ENCODE measurements at regions not wholly inside any gene's neighbourhood (a gene's known extent, or its start where the extent isn't known, plus 50 kb on each side); places are given as distances from the start of the nearest gene placed in this dataset.

DNA sequence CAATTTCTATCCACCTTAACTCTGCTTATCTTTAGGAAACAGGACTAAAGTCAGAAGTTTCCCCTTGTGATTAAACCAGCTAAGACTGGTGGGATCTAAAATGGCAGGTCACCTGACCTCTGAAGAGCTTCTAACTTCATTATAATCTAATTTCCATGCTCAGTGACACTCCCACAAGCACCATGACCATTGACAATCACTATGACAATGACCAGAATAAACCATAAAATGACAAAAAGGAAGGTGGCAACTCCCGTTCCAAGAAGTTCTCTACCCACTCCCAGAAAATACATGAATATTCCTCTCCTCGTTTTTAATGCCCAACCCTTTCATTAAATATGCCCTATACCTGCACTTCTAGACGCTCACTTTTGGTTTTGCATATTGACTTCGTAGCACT lies 471.2 kb upstream of the CCDC54 start:
- no peaks in the 10 kb centered on the region for H3K9me3 ChIP-seq
- TF ChIP-seq, protein P1, sequence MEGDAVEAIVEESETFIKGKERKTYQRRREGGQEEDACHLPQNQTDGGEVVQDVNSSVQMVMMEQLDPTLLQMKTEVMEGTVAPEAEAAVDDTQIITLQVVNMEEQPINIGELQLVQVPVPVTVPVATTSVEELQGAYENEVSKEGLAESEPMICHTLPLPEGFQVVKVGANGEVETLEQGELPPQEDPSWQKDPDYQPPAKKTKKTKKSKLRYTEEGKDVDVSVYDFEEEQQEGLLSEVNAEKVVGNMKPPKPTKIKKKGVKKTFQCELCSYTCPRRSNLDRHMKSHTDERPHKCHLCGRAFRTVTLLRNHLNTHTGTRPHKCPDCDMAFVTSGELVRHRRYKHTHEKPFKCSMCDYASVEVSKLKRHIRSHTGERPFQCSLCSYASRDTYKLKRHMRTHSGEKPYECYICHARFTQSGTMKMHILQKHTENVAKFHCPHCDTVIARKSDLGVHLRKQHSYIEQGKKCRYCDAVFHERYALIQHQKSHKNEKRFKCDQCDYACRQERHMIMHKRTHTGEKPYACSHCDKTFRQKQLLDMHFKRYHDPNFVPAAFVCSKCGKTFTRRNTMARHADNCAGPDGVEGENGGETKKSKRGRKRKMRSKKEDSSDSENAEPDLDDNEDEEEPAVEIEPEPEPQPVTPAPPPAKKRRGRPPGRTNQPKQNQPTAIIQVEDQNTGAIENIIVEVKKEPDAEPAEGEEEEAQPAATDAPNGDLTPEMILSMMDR (IDR thresholded peaks at IDR 0.05), result no peak
- no peaks in the 10 kb centered on the region for H3K4me1 ChIP-seq
- H3K27me3 ChIP-seq, result no peaks in the 10 kb centered on the region
- FAIRE-seq, result no peak
- no peak for DNase-seq
- H3K27ac ChIP-seq, result no peak overlapping the region
- intact Hi-C loops (cut with DNase I), result no loop called here
- no peak overlapping the region for H3K4me3 ChIP-seq
- 42 to 47% methylated on average over 4 of the region's 4 CpGs for whole genome bisulfite sequencing, 2 donors
- H3K36me3 ChIP-seq, result no peaks in the 10 kb centered on the region
- ATAC-seq, result no peak

DNA sequence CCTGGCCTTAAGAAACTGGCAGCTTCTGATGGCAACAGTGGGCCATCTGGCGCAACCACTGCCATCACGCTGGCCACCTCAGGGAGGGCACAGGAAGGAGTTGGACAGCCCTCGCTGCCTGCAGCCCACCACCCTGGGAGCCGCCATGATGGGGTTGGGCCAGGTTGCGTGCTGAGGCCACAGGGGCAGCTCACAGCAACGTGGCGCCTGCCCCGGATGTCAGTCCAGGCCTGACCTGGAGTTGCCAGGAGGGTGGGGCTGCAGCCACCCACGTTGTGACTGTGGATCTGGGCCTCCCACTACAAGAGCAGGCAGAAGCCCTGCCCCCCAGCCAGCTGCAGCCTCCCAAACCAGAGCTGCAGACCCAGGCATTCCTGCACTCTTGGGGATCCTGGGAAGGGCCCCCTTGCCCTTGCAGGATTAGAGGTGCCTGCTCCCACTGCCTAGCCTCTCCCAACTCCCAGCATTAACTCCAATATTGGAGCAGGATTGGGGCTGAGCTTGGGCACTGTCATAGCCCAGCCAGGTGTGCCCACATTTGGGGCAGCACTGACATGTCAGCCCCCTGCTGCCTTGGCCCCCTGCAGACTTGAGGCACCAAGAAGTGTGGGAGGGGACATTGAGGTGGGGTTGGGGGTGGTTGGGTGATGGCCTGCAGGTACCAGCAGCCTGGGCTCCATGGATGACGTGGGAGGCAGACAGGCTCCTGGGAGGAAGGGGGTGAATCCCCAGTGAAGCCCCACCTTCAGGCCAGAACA lies 468.9 kb upstream of the CCDC54 start:
- Histone ChIP-seq H3K36me3 (no peaks in the 10 kb centered on the region), H3K4me1 (no peaks in the 10 kb centered on the region), H3K4me3 (no peak overlapping the region), H3K9me3 (no peaks in the 10 kb centered on the region), H3K27ac (no peak overlapping the region), H3K27me3 (no peaks in the 10 kb centered on the region)
- DNase-seq, result peak in 1 of 6 donors; percentile 52
- intact Hi-C loops (cut with DNase I), result no loop called here
- no peak for FAIRE-seq
- TF ChIP-seq, protein P1 (IDR thresholded peaks at IDR 0.05), result no peak
- 69 to 78% methylated on average over 10 of the region's 10 CpGs for WGBS, 2 donors
- ATAC-seq, result no peak

DNA sequence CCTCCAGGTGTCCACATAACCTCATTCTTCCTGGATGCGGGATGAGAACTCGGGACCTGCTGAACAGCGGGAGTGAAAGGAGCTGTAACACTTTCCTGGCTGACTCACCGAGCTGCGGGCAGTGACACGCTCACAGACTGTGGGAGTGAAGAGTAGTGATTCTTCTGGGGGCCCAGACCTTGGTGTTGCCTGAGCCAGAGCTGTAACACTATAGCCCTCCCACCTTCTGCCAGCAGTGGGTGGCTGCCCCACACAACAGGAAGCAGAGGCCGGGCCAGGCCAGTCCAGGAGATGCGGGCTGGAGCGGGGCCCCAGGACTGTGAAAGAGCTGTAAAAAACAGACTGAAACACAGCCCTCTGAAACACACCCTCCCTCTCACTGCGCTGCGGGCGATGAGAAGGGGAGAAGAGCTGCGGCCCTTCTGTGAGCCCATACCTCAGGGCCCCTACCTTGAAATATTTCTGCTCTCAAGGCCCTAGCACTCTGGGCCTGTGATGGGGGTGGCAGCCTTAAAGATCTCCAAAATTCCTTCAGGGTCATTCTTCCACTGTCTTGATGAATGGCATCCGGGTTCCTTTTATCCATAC lies 464.0 kb upstream of the CCDC54 start:
- DNase-seq (peak in 1 of 6 donors; percentile 25), ATAC-seq (no peak), FAIRE-seq (no peak)
- no peaks in the 10 kb centered on the region for H3K9me3 ChIP-seq
- WGBS, 2 donors, result 60 to 69% methylated on average over 14 of the region's 14 CpGs
- intact Hi-C loops (cut with DNase I), result no loop called here
- no peaks in the 10 kb centered on the region for H3K36me3 ChIP-seq
- no peaks in the 10 kb centered on the region for H3K27me3 ChIP-seq
- TF ChIP-seq, protein P1 (IDR thresholded peaks at IDR 0.05), result no peak
- no peak overlapping the region for H3K27ac ChIP-seq
- H3K4me3 ChIP-seq, result no peak overlapping the region
- no peaks in the 10 kb centered on the region for H3K4me1 ChIP-seq

- no peaks in the 10 kb centered on the region for H3K9me3 ChIP-seq
- intact Hi-C loops (cut with DNase I), result no loop called here
- ATAC-seq (no peak), FAIRE-seq (no peak), DNase-seq (no peak)
- TF ChIP-seq, protein P1 (IDR thresholded peaks at IDR 0.05), result no peak
- H3K36me3 ChIP-seq, result no peaks in the 10 kb centered on the region
- H3K27me3 ChIP-seq, result no peaks in the 10 kb centered on the region
- 73 to 74% methylated on average over 4 of the region's 4 CpGs for WGBS, 2 donors
- no peak overlapping the region for H3K4me3 ChIP-seq
- no peaks in the 10 kb centered on the region for H3K4me1 ChIP-seq
- no peak overlapping the region for H3K27ac ChIP-seq
These were observed 463.3 kb upstream of the CCDC54 start for GRCh38 chr3:106913966-106914365.

DNA sequence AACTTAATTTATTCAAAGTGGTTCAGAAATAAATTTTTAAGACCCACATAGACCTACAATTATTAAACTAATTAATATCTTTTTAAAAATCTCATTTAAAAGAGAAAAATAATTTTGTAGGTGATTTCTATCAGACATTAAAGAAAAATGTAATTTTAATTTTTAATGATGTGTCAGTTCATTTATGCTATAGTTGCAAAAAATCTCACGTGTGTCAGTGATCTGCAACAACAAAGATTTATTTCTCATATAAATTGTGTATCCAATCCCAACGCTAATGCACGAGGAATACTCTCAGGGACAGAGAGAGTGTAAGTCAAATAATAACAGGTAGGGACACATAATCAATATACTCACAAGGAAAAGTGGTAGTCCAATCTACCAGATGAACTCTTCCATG lies 456.6 kb upstream of the CCDC54 start:
- no peak for ATAC-seq
- FAIRE-seq, result no peak
- no peak overlapping the region for H3K4me3 ChIP-seq
- 61 to 74% methylated on average over 3 of the region's 3 CpGs for WGBS, 2 donors
- no peak overlapping the region for H3K27ac ChIP-seq
- no peaks in the 10 kb centered on the region for H3K4me1 ChIP-seq
- no peak for DNase-seq
- H3K27me3 ChIP-seq, result no peaks in the 10 kb centered on the region
- intact Hi-C loops (cut with DNase I), result no loop called here
- TF ChIP-seq, protein P1 (IDR thresholded peaks at IDR 0.05), result no peak
- no peaks in the 10 kb centered on the region for H3K9me3 ChIP-seq
- H3K36me3 ChIP-seq, result no peaks in the 10 kb centered on the region

All from pancreas (tissue), 10 donors.